ENCODE measurements at regions not wholly inside any gene's neighbourhood (a gene's known extent, or its start where the extent isn't known, plus 50 kb on each side); places are given as distances from the start of the nearest gene placed in this dataset.
"Not testable (repeated sequence)": the region's sequence is repeated elsewhere in the genome, so short reads cannot be mapped to it uniquely, and the experiment has no call there.

DNA sequence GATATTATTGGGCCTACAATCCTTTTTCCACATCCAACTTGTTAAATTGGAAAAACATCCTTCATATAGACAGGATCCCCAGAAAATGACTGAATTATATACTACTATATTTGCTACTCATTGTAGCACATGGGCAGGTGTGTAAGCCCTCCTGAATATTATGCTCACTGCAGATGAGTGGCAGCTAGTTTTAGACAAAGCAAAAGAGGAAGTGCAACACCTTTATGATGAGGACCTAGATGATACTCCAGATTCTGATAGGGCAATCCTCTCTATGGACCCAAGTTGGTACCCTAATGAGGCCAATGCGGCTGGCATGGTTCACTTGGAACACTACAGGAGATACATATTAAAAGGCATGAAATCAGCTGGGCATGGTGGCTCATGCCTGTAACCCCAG is 119.1 kb upstream of the PLCL2 start:
- Mint-ChIP-seq H3K36me3 (peaks cover 0 to 7% (median 0%) of the 10 kb centered on the region in 3 donors), H3K9me3 (no peaks in the 10 kb centered on the region), H3K4me3 (no peak overlapping the region), H3K27ac (no peak overlapping the region), H3K27me3 (ENCODE audit: low read depth in 3 of 3) (peaks cover 0 to 2% (median 2%) of the 10 kb centered on the region in 3 donors), H3K4me1 (no peaks in the 10 kb centered on the region)
- no peak for DNase-seq

DNA sequence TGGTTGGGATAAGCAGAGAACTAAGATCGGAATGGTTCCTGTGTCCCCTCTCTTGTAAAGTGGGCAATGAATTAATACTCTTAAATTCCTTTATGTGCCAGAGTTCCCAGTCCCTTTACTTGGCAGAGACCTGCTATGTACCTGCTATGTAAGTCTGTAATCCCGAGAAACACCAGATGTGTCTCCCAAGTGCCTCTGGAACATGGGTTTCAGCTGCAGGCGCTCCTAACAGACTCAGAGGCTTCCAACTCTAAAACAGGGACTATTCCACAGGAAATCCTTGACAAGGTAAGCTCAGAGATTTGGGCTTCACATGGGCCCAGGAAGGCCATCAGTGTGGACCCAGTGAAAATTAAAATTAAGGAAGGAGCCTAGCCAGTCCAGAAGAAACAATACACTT is 117.7 kb upstream of the PLCL2 start:
- Mint-ChIP-seq H3K36me3 (peaks cover 0 to 4% (median 0%) of the 10 kb centered on the region in 3 donors), H3K9me3 (no peaks in the 10 kb centered on the region), H3K27me3 (ENCODE audit: low read depth in 3 of 3) (peaks cover 0 to 2% (median 2%) of the 10 kb centered on the region in 3 donors), H3K4me3 (no peak overlapping the region), H3K4me1 (no peaks in the 10 kb centered on the region), H3K27ac (no peak overlapping the region)
- no peak for DNase-seq

DNA sequence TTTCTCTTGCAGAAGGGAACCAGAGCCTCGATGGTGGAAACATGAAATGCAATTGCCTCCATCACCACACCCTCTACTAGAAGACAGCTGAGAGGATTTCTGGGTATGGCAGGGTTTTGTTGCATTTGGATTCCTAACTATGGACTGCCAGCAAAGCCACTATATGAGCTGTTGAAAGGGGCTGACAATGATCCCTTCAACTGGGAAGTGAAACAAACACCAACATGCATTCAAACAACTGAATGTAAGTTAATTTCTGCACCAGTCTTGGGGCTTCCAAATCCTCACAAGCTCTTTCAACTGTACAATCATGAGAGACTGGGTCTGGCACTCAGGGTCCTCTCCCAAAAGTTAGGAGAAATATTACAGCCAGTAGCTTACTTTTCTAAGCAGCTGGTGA is 116.7 kb upstream of the PLCL2 start:
- H3K27me3 Mint-ChIP-seq (ENCODE audit: low read depth in 3 of 3): peaks cover 0 to 2% (median 2%) of the 10 kb centered on the region in 3 donors
- H3K9me3 Mint-ChIP-seq: no peaks in the 10 kb centered on the region
- H3K36me3 Mint-ChIP-seq: peaks cover 0 to 2% (median 0%) of the 10 kb centered on the region in 3 donors
- peaks cover 6 to 9% of the 10 kb centered on the region in 2 donors for H3K4me1 Mint-ChIP-seq
- no peak overlapping the region for H3K27ac Mint-ChIP-seq
- no peak for DNase-seq
- no peak overlapping the region for H3K4me3 Mint-ChIP-seq

DNA sequence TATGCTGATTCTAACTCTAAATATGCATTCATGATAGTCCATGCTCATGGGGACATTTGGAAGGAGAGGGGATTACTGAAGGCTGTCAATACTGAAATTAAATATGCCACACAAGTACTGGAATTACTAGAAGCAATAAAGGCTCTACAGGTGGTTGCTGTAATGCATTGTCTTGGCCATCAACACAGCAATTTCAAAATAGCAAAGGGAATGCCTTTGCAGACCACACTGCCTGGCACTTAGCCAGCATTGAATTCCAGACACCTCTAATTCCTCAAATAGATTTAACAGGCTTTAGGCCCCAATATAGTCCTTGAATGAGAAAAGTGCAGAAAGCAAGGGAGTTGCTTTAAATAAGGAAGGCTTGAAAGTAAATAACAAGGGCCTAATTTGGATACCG is 115.8 kb upstream of the PLCL2 start:
- DNase-seq: no peak
- peaks cover 9 to 12% of the 10 kb centered on the region in 2 donors for H3K4me1 Mint-ChIP-seq
- H3K9me3 Mint-ChIP-seq: no peaks in the 10 kb centered on the region

DNA sequence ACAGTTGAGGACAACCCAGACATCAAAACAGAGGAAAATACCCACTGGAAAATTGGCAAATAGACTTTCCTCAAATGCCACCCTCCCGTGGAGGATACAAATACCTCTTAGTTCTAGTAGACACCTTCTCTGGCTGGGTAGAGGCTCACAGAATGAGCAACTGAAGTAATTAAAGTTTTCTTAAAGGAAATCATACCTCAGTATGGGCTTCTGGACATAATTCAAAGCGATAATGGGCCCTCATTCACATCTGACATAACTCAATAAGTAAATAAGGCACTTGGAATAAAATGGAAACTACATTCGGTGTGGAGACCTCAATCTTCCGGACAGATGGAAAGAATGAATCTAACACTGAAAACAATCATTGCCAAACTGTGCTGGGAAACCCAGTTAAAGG is 115.2 kb upstream of the PLCL2 start:
- no peaks in the 10 kb centered on the region for H3K9me3 Mint-ChIP-seq
- no peak overlapping the region for H3K4me3 Mint-ChIP-seq
- no peak overlapping the region for H3K27ac Mint-ChIP-seq
- peaks cover 0 to 4% (median 0%) of the 10 kb centered on the region in 3 donors for H3K36me3 Mint-ChIP-seq
- no peak for DNase-seq
- H3K4me1 Mint-ChIP-seq: peaks cover 12 to 15% of the 10 kb centered on the region in 2 donors
- H3K27me3 Mint-ChIP-seq (ENCODE audit: low read depth in 3 of 3): peaks cover 0 to 4% (median 2%) of the 10 kb centered on the region in 3 donors

More for the DNA sequence above, 115.8 kb upstream of the PLCL2 start:
- peaks cover 0 to 4% (median 0%) of the 10 kb centered on the region in 3 donors for H3K36me3 Mint-ChIP-seq
- no peak overlapping the region for H3K4me3 Mint-ChIP-seq
- no peak overlapping the region for H3K27ac Mint-ChIP-seq
- peaks cover 0 to 2% (median 2%) of the 10 kb centered on the region in 3 donors for H3K27me3 Mint-ChIP-seq (ENCODE audit: low read depth in 3 of 3)

DNA sequence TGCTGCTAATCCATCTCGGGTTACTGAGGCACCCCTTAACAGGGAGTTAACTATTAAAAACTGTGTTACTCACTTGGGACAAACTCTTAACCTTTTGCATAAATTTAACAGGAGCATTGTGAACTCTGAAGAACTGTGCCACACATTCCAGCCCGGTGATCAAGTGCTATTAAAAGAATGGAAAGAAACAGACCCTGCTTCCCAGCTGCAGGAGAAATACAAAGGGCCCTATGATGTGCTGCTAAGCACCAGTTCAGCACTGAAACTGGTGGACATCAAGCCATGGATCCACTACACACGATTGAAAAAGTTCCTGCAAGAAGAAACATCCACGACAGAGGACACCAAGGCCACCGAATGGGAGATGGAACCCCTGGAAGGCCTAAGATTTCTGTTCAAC is 114.7 kb upstream of the PLCL2 start:
- Mint-ChIP-seq H3K27ac (no peak overlapping the region), H3K27me3 (ENCODE audit: low read depth in 3 of 3) (peaks cover 0 to 8% (median 4%) of the 10 kb centered on the region in 3 donors), H3K9me3 (no peaks in the 10 kb centered on the region), H3K4me1 (peaks cover 15 to 20% of the 10 kb centered on the region in 2 donors), H3K4me3 (no peak overlapping the region), H3K36me3 (peaks cover 0 to 4% (median 0%) of the 10 kb centered on the region in 3 donors)
- no peak for DNase-seq

DNA sequence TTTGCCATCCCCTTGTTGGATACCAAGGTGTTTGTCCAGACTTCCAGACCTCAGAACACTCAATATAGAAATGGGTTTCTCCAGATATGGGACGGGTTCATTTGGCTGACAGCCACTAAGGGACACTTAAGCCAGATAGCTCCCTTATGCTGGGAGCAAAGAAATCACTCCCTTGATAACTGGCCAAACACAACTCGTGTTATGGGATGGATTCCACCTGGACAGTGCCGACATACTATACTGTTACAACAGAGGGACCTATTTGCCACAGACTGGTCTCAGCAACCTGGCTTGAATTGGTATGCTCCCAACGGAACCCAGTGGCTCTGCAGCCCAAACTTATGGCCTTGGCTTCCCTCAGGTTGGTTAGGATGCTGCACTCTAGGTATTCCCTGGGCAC is 114.0 kb upstream of the PLCL2 start:
- Mint-ChIP-seq H3K36me3 (peaks cover 0 to 4% (median 0%) of the 10 kb centered on the region in 3 donors), H3K9me3 (no peaks in the 10 kb centered on the region), H3K4me1 (peaks cover 18 to 21% of the 10 kb centered on the region in 2 donors), H3K27ac (no peak overlapping the region), H3K4me3 (no peak overlapping the region), H3K27me3 (ENCODE audit: low read depth in 3 of 3) (peaks cover 0 to 7% (median 5%) of the 10 kb centered on the region in 3 donors)
- no peak for DNase-seq

DNA sequence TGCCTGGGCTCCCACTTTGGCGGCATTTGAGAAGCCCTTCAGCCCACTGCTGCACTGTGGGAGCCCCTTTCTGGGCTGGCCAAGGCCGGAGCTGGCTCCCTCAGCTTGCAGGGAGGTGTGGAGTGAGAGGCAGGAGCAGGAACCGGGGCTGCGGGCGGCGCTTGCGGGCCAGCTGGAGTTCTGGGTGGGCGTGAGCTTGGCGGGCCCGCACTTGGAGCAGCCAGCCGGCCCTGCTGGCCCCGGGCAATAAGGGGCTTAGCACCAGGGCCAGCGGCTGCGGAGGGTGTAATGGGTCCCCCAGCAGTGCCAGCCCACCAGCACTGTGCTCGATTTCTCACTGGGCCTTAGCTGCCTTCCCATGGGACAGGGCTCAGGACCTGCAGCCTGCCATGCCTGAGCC is 111.2 kb upstream of the PLCL2 start:
- peaks cover 18 to 21% of the 10 kb centered on the region in 2 donors for H3K4me1 Mint-ChIP-seq
- H3K27ac Mint-ChIP-seq; H3K4me3 Mint-ChIP-seq; H3K27me3 Mint-ChIP-seq (ENCODE audit: low read depth in 3 of 3); H3K9me3 Mint-ChIP-seq; H3K36me3 Mint-ChIP-seq; DNase-seq: not testable (repeated sequence)

DNA sequence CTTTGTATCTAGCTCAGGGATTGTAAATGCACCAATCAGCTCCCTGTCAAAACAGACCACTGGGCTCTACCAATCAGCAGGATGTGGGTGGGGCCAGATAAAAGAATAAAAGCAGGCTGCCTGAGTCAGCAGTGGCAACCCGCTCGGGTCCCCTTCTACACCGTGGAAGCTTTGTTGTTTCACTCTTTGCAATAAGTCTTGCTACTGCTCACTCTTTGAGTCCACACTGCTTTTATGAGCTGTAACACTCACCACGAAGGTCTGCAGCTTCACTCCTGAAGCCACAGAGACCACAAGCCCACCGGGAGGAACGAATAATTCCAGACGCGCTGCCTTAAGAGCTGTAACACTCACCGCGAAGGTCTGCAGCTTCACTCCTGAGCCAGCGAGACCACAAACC is 110.2 kb upstream of the PLCL2 start:
- Mint-ChIP-seq H3K27me3 (ENCODE audit: low read depth in 3 of 3) (peaks cover 6 to 13% (median 10%) of the 10 kb centered on the region in 3 donors), H3K4me3 (peak overlapping the region; percentile 28 to 69 (median 48)), H3K4me1 (peaks cover 18 to 21% of the 10 kb centered on the region in 2 donors)
- not testable (repeated sequence) for H3K36me3 Mint-ChIP-seq, H3K9me3 Mint-ChIP-seq, H3K27ac Mint-ChIP-seq, DNase-seq

DNA sequence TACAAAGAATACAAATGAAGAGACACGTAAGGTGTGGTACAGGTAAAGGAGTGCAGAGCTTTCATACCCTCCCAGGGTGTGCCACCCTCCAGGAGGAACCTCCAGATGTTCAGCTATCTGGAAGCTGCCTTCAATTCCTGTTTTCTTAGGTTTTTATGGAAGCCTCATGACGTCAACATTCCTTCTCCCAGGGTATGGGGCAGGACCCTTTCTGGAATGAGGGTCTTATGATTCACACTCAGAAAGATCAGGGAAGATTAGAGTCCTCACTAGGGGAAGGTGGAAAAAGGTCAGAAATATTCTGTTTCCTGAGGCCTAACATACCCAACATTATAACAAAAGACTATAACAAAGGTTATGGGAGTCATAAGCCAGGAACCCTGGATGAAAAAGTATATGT is 99.8 kb upstream of the PLCL2 start:
- DNase-seq: no peak
- no peak overlapping the region for H3K4me3 Mint-ChIP-seq
- peaks cover 0 to 5% (median 0%) of the 10 kb centered on the region in 6 donors for H3K9me3 Mint-ChIP-seq
- H3K36me3 Mint-ChIP-seq: peaks cover 0 to 9% (median 3%) of the 10 kb centered on the region in 3 donors
- peaks cover 41 to 47% of the 10 kb centered on the region in 2 donors for H3K4me1 Mint-ChIP-seq
- H3K27ac Mint-ChIP-seq: no peak overlapping the region
- H3K27me3 Mint-ChIP-seq (ENCODE audit: low read depth in 3 of 3): peaks cover 4 to 9% (median 6%) of the 10 kb centered on the region in 3 donors

DNA sequence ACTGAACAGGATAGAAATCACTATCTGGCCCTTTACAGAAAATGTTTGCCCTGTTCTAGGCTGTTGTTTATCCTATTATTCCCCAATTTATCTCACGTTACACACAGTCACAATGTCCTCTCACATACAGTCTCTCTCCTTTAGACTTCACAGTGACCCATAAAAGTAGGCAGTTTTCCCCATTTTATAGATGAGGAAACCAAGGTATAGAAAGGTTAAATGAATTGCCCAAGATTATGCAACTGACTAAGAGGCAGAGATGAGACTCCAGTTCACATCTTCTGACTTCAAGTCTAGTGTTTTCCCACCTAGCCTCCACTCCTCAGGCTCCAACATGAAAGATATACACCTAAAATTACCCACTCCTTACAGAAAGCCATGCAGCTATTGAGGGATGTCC is 99.3 kb upstream of the PLCL2 start:
- no peak for DNase-seq
- Mint-ChIP-seq H3K36me3 (peaks cover 0 to 7% (median 3%) of the 10 kb centered on the region in 3 donors), H3K27me3 (ENCODE audit: low read depth in 3 of 3) (peaks cover 4 to 9% (median 5%) of the 10 kb centered on the region in 3 donors), H3K9me3 (peaks cover 0 to 5% (median 0%) of the 10 kb centered on the region in 6 donors), H3K4me1 (peaks cover 46 to 52% of the 10 kb centered on the region in 2 donors), H3K4me3 (no peak overlapping the region), H3K27ac (no peak overlapping the region)

DNA sequence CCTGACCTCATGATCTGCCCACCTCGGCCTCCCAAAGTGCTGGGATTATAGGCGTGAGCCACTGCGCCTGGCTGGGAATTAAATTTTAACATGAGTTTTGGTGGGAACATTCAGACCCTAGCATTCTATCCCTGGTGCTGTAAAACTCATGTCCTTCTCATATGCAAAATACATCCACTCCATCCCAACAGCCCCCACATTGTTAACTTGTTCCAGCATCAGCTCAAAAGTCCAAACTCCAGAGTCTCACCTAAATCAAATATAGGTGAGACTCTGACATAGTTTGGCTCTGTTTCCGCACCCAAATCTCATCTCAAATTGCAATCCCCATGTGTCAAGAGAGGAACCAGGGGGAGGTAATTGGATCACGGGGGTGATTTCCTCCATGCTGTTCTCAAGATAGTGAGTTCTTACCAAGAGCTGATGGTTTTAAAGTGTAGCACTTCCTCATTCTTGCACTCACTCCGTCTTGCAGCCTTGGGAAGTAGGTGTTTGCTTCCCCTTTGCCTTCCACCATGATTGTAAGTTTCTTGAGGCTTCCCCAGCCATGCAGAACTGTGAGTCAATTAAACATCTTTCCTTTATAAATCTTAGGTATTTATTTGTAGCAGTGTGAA is 96.2 kb upstream of the PLCL2 start:
- Mint-ChIP-seq H3K36me3 (peaks cover 0 to 7% (median 3%) of the 10 kb centered on the region in 3 donors), H3K4me1 (peaks cover 65 to 71% of the 10 kb centered on the region in 2 donors), H3K27ac (peak overlapping the region in 4 of 6 donors; percentile 34 to 51 (median 47)), H3K4me3 (peak overlapping the region; percentile 40 to 80 (median 64)), H3K9me3 (peaks cover 0 to 5% (median 0%) of the 10 kb centered on the region in 6 donors), H3K27me3 (ENCODE audit: low read depth in 3 of 3) (peaks cover 7 to 11% (median 11%) of the 10 kb centered on the region in 3 donors)
- no peak for DNase-seq

DNA sequence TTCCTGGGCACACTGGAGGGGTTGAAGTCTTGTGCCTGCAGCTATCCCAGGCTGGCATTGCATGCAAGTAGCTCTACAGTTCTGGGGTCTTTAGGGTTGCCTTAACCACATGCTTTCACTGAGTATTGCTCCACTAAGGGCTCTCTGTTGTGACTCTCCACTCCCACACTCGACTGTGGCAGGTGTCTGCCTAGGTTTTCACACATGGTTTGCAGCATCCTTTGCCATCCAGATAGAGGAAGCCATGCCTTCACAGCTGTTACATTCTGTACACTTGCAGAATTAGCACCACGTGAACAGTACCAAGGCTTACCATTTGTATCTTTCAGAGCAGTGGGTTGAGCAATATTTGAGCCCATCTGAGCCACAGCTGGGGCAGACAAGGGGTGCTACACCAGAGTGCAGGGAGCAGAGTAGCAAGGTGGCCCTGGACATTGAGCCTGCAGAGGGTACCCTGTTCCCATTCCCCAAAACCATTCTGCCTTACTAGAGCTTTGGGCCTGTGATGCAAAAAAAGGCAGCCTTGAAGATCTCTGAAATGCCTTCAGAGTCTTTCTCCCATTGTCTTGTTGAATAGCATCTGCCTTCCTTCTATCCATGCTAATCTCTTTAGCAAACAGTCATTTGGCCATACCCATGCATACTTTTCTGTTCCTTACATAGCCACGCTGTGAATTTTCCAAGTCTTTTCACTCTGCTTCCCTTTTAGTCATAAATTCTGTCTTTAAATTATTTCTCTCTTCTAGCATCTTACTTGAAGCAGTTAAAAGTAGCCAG is 95.2 kb upstream of the PLCL2 start:
- Mint-ChIP-seq H3K27ac (peak overlapping the region; percentile 13 to 77 (median 48)), H3K27me3 (ENCODE audit: low read depth in 3 of 3) (peaks cover 7 to 11% (median 11%) of the 10 kb centered on the region in 3 donors), H3K9me3 (peaks cover 0 to 5% (median 0%) of the 10 kb centered on the region in 6 donors), H3K36me3 (peaks cover 3 to 7% (median 3%) of the 10 kb centered on the region in 3 donors), H3K4me3 (peak overlapping the region; percentile 48 to 80 (median 64)), H3K4me1 (peaks cover 68 to 81% of the 10 kb centered on the region in 2 donors)
- DNase-seq: peak; percentile 71 to 81 (median 80)

All from immature natural killer cell (primary cell).